ENCODE measurements at regions not wholly inside any gene's neighbourhood (a gene's known extent, or its start where the extent isn't known, plus 50 kb on each side); places are given as distances from the start of the nearest gene placed in this dataset.
"Not testable (repeated sequence)": the region's sequence is repeated elsewhere in the genome, so short reads cannot be mapped to it uniquely, and the experiment has no call there.

GRCh38 chr6:167208819-167209576 lies 51.2 kb upstream of the GPR31 start:
- ATAC-seq = no peak

DNA sequence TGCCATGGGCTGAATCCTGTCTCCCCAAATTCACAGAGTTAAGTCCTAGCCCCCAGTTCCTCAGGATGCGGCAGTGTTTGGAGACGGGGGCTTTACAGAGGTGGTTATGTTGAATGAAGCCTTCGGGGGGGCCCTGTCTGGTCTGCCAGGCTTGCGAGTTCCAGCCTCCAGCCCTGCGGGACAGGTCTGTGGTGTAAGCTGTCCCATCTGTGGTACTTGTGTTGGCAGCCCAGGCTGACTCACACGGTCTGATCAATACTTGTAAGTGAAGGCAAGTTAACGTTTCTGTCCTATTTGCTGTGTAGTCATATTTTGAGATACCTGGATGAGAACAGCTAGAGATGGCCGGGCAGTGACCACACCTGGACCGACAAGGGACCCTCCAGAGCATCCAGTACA lies 51.8 kb upstream of the GPR31 start:
- ATAC-seq = no peak

GRCh38 chr6:167210375-167211294 lies 52.9 kb upstream of the GPR31 start:
- ATAC-seq = no peak

GRCh38 chr6:167211295-167211648 lies 53.5 kb upstream of the GPR31 start:
- no peak for ATAC-seq

- no peak for ATAC-seq
These were observed 54.3 kb upstream of the GPR31 start for GRCh38 chr6:167211881-167212712.

- ATAC-seq = no peak
These were observed 54.9 kb upstream of the GPR31 start for GRCh38 chr6:167212713-167213005.

- ATAC-seq = no peak
These were observed 56.4 kb upstream of the GPR31 start for GRCh38 chr6:167214206-167214605.

DNA sequence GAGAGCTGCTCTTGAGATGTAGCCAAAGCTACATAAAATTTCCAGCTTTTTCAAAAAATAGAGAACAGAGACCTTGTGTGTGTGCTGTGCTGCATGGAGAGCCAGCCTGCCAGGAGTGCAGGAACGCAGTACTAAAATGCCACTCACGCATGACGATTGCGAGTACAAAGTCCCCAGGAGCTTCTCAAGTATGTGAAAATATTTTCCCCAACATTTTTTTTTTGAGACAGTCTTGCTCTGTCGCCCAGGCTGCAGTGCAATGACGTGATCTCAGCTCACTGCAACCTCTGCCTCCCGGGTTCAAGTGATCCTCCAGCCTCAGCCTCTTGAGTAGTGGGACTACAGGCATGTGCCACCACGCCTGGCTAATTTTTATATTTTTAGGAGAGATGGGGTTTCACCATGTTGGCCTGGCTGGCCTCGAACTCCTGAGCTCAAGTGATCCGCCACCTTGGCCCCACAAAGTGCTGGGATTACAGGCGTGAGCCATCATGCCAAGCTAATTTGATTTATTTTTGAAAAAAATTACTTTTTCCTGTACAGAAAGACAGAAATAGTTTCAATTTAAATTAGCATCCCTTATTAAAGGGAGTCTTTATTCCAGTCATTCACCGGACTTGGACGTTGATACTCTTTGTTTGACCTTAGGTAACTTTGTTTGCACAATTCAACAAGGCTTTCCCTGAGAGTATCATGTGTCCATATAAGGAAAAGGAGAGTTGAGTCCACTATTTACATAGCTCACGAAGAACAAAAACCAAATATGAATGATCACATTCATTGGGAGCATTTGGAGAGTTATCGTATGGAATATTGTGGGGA lies 57.9 kb upstream of the GPR31 start:
- ATAC-seq = not testable (repeated sequence)

GRCh38 chr6:167216390-167217050 lies 58.7 kb upstream of the GPR31 start:
- not testable (repeated sequence) for ATAC-seq

- not testable (repeated sequence) for ATAC-seq
These were observed 59.3 kb upstream of the GPR31 start for GRCh38 chr6:167217073-167217472.

- ATAC-seq = peak; percentile 80
These were observed 60.4 kb upstream of the GPR31 start for GRCh38 chr6:167217951-167218759.

GRCh38 chr6:167219079-167219478 lies 61.3 kb upstream of the GPR31 start:
- ATAC-seq = not testable (repeated sequence)

DNA sequence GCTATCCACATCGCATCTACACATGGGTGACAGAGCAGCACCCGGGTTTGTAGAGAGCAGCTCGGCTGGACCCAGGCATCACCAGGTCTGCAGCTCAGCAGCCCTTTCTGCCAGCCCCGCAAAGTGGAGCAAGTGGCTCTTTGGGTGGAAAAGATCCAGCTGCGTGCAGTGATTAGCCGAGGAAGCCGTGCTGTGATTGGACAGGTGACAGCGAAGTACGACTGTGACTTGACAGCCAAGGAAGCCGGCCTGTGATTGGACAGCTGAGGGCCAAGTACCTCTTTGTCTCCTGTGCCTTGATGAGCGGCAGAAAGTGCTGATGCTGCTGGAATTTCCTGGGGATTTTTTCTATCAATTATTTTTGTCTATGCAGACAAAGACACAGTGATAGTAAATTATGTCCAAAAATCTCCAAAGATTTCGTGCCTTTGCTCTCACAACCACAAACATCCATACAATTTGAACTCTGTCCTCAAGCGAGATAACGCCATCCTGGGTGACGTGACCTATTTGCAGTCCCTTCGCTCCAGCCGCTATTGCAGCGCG lies 62.3 kb upstream of the GPR31 start:
- no peak for ATAC-seq

- ATAC-seq = no peak
These were observed 63.8 kb upstream of the GPR31 start for GRCh38 chr6:167221400-167222201.

GRCh38 chr6:167225566-167226382 lies 65.3 kb upstream of the UNC93A start:
- not testable (repeated sequence) for ATAC-seq

GRCh38 chr6:167226383-167226685 lies 64.8 kb upstream of the UNC93A start:
- no peak for ATAC-seq

- ATAC-seq = no peak
These were observed 64.3 kb upstream of the UNC93A start for GRCh38 chr6:167226791-167227190.

- no peak for ATAC-seq
These were observed 63.1 kb upstream of the UNC93A start for GRCh38 chr6:167227984-167228383.

GRCh38 chr6:167229586-167229985 lies 61.5 kb upstream of the UNC93A start:
- ATAC-seq = no peak

All from esophagus mucosa (tissue), 1 donor.